Anterior cingulate cortex (tissue), 58 donors: ENCODE measurements at regions not wholly inside any gene's neighbourhood (a gene's known extent, or its start where the extent isn't known, plus 50 kb on each side); places are given as distances from the start of the nearest gene placed in this dataset.
A peak's percentile ranks its signal among the peaks of the same experiment; 100 is the strongest.

Experiments
- DNase-seq, 58 donors: peaks; one replicate each; lab custom pipeline; 2025; lab: John Stamatoyannopoulos, UW

GRCh38 chr17:71658996-71659395 lies 461.8 kb upstream of the SOX9 start:
- no peak for DNase-seq

- DNase-seq = no peak
These were observed 456.0 kb upstream of the SOX9 start for GRCh38 chr17:71664861-71665260.

GRCh38 chr17:71666047-71666446 lies 454.8 kb upstream of the SOX9 start:
- no peak for DNase-seq

- DNase-seq = no peak
These were observed 453.2 kb upstream of the SOX9 start for GRCh38 chr17:71667661-71668060.

GRCh38 chr17:71668807-71669206 lies 452.0 kb upstream of the SOX9 start:
- no peak for DNase-seq

- DNase-seq = no peak
These were observed 443.4 kb upstream of the SOX9 start for GRCh38 chr17:71677439-71677838.

- DNase-seq = no peak
These were observed 441.0 kb upstream of the SOX9 start for GRCh38 chr17:71679832-71680231.

- DNase-seq = no peak
These were observed 439.2 kb upstream of the SOX9 start for GRCh38 chr17:71681427-71682173.

- DNase-seq = no peak
These were observed 438.7 kb upstream of the SOX9 start for GRCh38 chr17:71682174-71682494.

GRCh38 chr17:71689782-71690181 lies 431.0 kb upstream of the SOX9 start:
- no peak for DNase-seq

GRCh38 chr17:71699907-71700306 lies 420.9 kb upstream of the SOX9 start:
- DNase-seq = no peak

- no peak for DNase-seq
These were observed 417.1 kb upstream of the SOX9 start for GRCh38 chr17:71703701-71704100.

- DNase-seq = no peak
These were observed 411.4 kb upstream of the SOX9 start for GRCh38 chr17:71709271-71709890.

- DNase-seq = no peak
These were observed 410.9 kb upstream of the SOX9 start for GRCh38 chr17:71709946-71710345.

GRCh38 chr17:71710816-71711215 lies 410.0 kb upstream of the SOX9 start:
- DNase-seq = no peak

GRCh38 chr17:71713846-71714245 lies 407.0 kb upstream of the SOX9 start:
- no peak for DNase-seq

- no peak for DNase-seq
These were observed 396.5 kb upstream of the SOX9 start for GRCh38 chr17:71724339-71724738.

GRCh38 chr17:71725811-71726210 lies 395.0 kb upstream of the SOX9 start:
- no peak for DNase-seq

- peak in 1 of 58 donors; percentile 19 for DNase-seq
These were observed 394.5 kb upstream of the SOX9 start for GRCh38 chr17:71726341-71726740.

- DNase-seq = no peak
These were observed 393.5 kb upstream of the SOX9 start for GRCh38 chr17:71727292-71727691.

GRCh38 chr17:71727723-71728122 lies 393.1 kb upstream of the SOX9 start:
- DNase-seq = no peak

GRCh38 chr17:71730871-71731270 lies 389.9 kb upstream of the SOX9 start:
- DNase-seq = no peak

- DNase-seq = no peak
These were observed 384.9 kb upstream of the SOX9 start for GRCh38 chr17:71735893-71736292.
